Spleen (tissue), 7 donors: ENCODE measurements at regions not wholly inside any gene's neighbourhood (a gene's known extent, or its start where the extent isn't known, plus 50 kb on each side); places are given as distances from the start of the nearest gene placed in this dataset.

Experiments used
- CTCF ChIP-seq, 11 experiments: fragments of 200-600 bp in 7 of 11; fragments of 450-650 bp in 4 of 11; sonication (generic) in 4 of 11; IDR thresholded peaks in 8 of 11; conservative IDR thresholded peaks in 3 of 11; 1 replicate in 7 of 11; 2 replicates in 4 of 11; pipeline versions ENCODE4 v1.4.0 to v1.8.0; 2016 to 2021; ENCODE audit warnings: antibody characterized with exemption in 11 of 11, inconsistent platforms in 4 of 11, mild to moderate bottlenecking in 1 of 11
- POLR2A ChIP-seq, 3 donors: fragments of 450-650 bp; IDR thresholded peaks; one replicate each; pipeline ENCODE4 v1.5.1; 2017; ENCODE audit warnings: antibody characterized with exemption in 3 of 3, mild to moderate bottlenecking in 1 of 3
- POLR2AphosphoS5 ChIP-seq, 3 donors: sonication (generic); formaldehyde crosslinking; IDR thresholded peaks; one replicate each; pipeline ENCODE4 v1.5.1; 2017; ENCODE audit warnings: antibody characterized with exemption in 3 of 3
- donor health status: DM: no; HTN: no; CAD: no; lungs with moderate emphysema.
- donor health status: DM: no; HTN: no; CAD: no.
- donor health status: DM: no; HTN: no; CAD: no.

GRCh38 chr5:173710528-173710927 lies 94.1 kb upstream of the BOD1 start:
- no peak for TF ChIP-seq CTCF (IDR thresholded peaks at IDR 0.05 in 8 of 11, conservative IDR thresholded peaks at IDR 0.05 in 3 of 11)
- TF ChIP-seq POLR2A (IDR thresholded peaks at IDR 0.05), result no peak
- no peak for TF ChIP-seq POLR2AphosphoS5 (IDR thresholded peaks at IDR 0.05)
